SK-N-SH (cell line): ENCODE measurements at regions not wholly inside any gene's neighbourhood (a gene's known extent, or its start where the extent isn't known, plus 50 kb on each side); places are given as distances from the start of the nearest gene placed in this dataset.

Experiments used
- CTCF ChIA-PET: fragments of 300-600, 350-600 bp; formaldehyde crosslinking; extraction: SDS; loops from one replicate; lab custom pipeline; 2021; lab: Yijun Ruan, JAX
- POLR2A ChIA-PET: fragments of 350-600 bp; sonication (Branson Sonifier 250); formaldehyde crosslinking; extraction: SDS; loops from one replicate; lab custom pipeline; 2020; ENCODE audit warnings: antibody characterized with exemption, inconsistent platforms; lab: Yijun Ruan, JAX
- DNase-seq: peaks from one replicate; pipeline ENCODE4 v3.0.0; 2012
- H2AFZ ChIP-seq: fragments of 200-600 bp; sonication (generic); 2 replicates; pipeline ENCODE4 v1.8.1; 2016; ENCODE audit warnings: antibody characterized with exemption, mild to moderate bottlenecking, low read depth
- H3F3A ChIP-seq: fragments of 200-600 bp; sonication (generic); replicated peaks from 2 replicates; pipeline ENCODE3; 2016; ENCODE audit warnings: antibody characterized with exemption, mild to moderate bottlenecking; ENCODE audit not compliant: insufficient read depth
- H3K27ac ChIP-seq, 2 experiments: fragments of 200-500 bp in 1 of 2; fragments of 200-600 bp in 1 of 2; sonication (Bioruptor generic) in 1 of 2; sonication (generic), shearing (Covaris generic) in 1 of 2; 2 replicates each; pipeline versions ENCODE4 v1.5.1 to v1.6.1; 2014 to 2016; ENCODE audit warnings: low read depth in 2 of 2, inconsistent platforms in 1 of 2, low read length in 1 of 2, mild to moderate bottlenecking in 1 of 2, mixed read lengths in 1 of 2
- H3K27me3 ChIP-seq: fragments of 200-600 bp; sonication (generic), shearing (Covaris generic); 2 replicates; pipeline ENCODE4 v1.6.1; 2016; ENCODE audit warnings: mixed run types; ENCODE audit not compliant: insufficient read depth
- H3K36me3 ChIP-seq, 2 experiments: fragments of 200-500 bp in 1 of 2; fragments of 200-600 bp in 1 of 2; sonication (Bioruptor generic) in 1 of 2; sonication (generic) in 1 of 2; replicated peaks in 1 of 2; 2 replicates each; pipeline versions ENCODE3 to v1.5.1; 2014 to 2016; ENCODE audit warnings: low read length in 1 of 2, mild to moderate bottlenecking in 1 of 2; ENCODE audit not compliant: insufficient read depth in 2 of 2, control insufficient read depth in 1 of 2
- H3K4me1 ChIP-seq, 2 experiments: fragments of 200-500 bp in 1 of 2; fragments of 200-600 bp in 1 of 2; sonication (Bioruptor generic) in 1 of 2; sonication (generic), shearing (Covaris generic) in 1 of 2; 2 replicates each; pipeline versions ENCODE4 v1.5.1 to v1.6.1; 2014 to 2016; ENCODE audit warnings: low read depth in 1 of 2, low read length in 1 of 2, mixed run types in 1 of 2; ENCODE audit not compliant: insufficient read depth in 2 of 2, control insufficient read depth in 1 of 2
- H3K4me2 ChIP-seq: fragments of 200-600 bp; sonication (generic), shearing (Covaris generic); 2 replicates; pipeline ENCODE4 v1.6.1; 2017; ENCODE audit warnings: mixed run types
- H3K4me3 ChIP-seq, 2 experiments: fragments of 200-500 bp in 1 of 2; fragments of 200-600 bp in 1 of 2; sonication (Bioruptor generic) in 1 of 2; sonication (generic), shearing (Covaris generic) in 1 of 2; 2 replicates each; pipeline versions ENCODE4 v1.5.1 to v1.8.1; 2014 to 2016; ENCODE audit warnings: low read depth in 2 of 2, inconsistent platforms in 1 of 2, low read length in 1 of 2, mild to moderate bottlenecking in 1 of 2, mixed read lengths in 1 of 2, moderate library complexity in 1 of 2
- H3K79me2 ChIP-seq: fragments of 200-600 bp; sonication (generic); 2 replicates; pipeline ENCODE4 v1.8.1; 2017; ENCODE audit warnings: mild to moderate bottlenecking; ENCODE audit not compliant: insufficient read depth
- H3K9ac ChIP-seq: fragments of 200-600 bp; sonication (generic); 2 replicates; pipeline ENCODE4 v1.6.1; 2017; ENCODE audit warnings: mixed run types
- H3K9me2 ChIP-seq: fragments of 200-600 bp; sonication (generic); 2 replicates; pipeline ENCODE4 v1.6.1; 2017; ENCODE audit warnings: mixed run types
- H3K9me3 ChIP-seq: fragments of 200-600 bp; sonication (generic); 2 replicates; pipeline ENCODE4 v1.6.1; 2017; ENCODE audit warnings: mixed run types, mild to moderate bottlenecking, moderate library complexity
- H4K20me1 ChIP-seq: fragments of 200-600 bp; sonication (generic); 2 replicates; pipeline ENCODE4 v1.6.1; 2017; ENCODE audit warnings: mild to moderate bottlenecking, mixed run types; ENCODE audit not compliant: insufficient read depth
- EZH2phosphoT487 ChIP-seq: fragments of 200-600 bp; sonication (generic); IDR thresholded peaks from 2 replicates; pipeline ENCODE4 v1.6.1; 2017; ENCODE audit warnings: low read depth, mixed run types, mild to moderate bottlenecking, antibody characterized with exemption, moderate library complexity, borderline replicate concordance
- FOSL2 ChIP-seq: IDR thresholded peaks from 2 replicates; pipeline ENCODE4 v1.4.0; 2012; ENCODE audit warnings: low read depth, mild to moderate bottlenecking, moderate library complexity, borderline replicate concordance
- GABPA ChIP-seq: IDR thresholded peaks from 2 replicates; pipeline ENCODE4 v1.4.0; 2012; ENCODE audit warnings: low read depth, mild to moderate bottlenecking
- MAX ChIP-seq: IDR thresholded peaks from 2 replicates; pipeline ENCODE4 v1.4.0; 2012; ENCODE audit warnings: low read depth
- MXI1 ChIP-seq: IDR thresholded peaks from 2 replicates; pipeline ENCODE4 v1.6.1; 2012; ENCODE audit warnings: mild to moderate bottlenecking, low read depth, low read length, improper control_type of control experiment
- NFIC ChIP-seq: IDR thresholded peaks from 2 replicates; pipeline ENCODE4 v1.4.0; 2012; ENCODE audit warnings: borderline replicate concordance
- POLR2AphosphoS5 ChIP-seq: IDR thresholded peaks from 2 replicates; pipeline ENCODE4 v1.6.1; 2012; ENCODE audit warnings: low read depth, low read length
- RCOR1 ChIP-seq: fragments of 150-350 bp; IDR thresholded peaks from 2 replicates; pipeline ENCODE4 v1.6.1; 2017; ENCODE audit warnings: antibody characterized with exemption, low read length
- RFX5 ChIP-seq: IDR thresholded peaks from 2 replicates; pipeline ENCODE4 v1.6.1; 2012; ENCODE audit warnings: mild to moderate bottlenecking, improper control_type of control experiment, low read length
- SIN3A ChIP-seq: IDR thresholded peaks from 2 replicates; pipeline ENCODE4 v1.6.1; 2012; ENCODE audit warnings: low read depth, mild to moderate bottlenecking, low read length, moderate library complexity, borderline replicate concordance
- SMC3 ChIP-seq: IDR thresholded peaks from 2 replicates; pipeline ENCODE4 v1.6.1; 2012; ENCODE audit warnings: low read depth, low read length, improper control_type of control experiment
- TAF1 ChIP-seq: IDR thresholded peaks from 2 replicates; pipeline ENCODE4 v1.6.1; 2012; ENCODE audit warnings: low read depth, mild to moderate bottlenecking, low read length, moderate library complexity, borderline replicate concordance
- TCF12 ChIP-seq: IDR thresholded peaks from 2 replicates; pipeline ENCODE4 v1.4.0; 2012
- TEAD4 ChIP-seq: IDR thresholded peaks from 2 replicates; pipeline ENCODE4 v1.4.0; 2012; ENCODE audit warnings: mild to moderate bottlenecking, borderline replicate concordance; ENCODE audit not compliant: insufficient read depth
- USF1 ChIP-seq: IDR thresholded peaks from 2 replicates; pipeline ENCODE4 v1.4.0; 2012; ENCODE audit warnings: low read depth, borderline replicate concordance
- ZBTB33 ChIP-seq: IDR thresholded peaks from 2 replicates; pipeline ENCODE4 v1.4.0; 2012; ENCODE audit warnings: low read depth, borderline replicate concordance
- WGBS: methylation state at CpG from one replicate; pipeline ENCODE4 v1.1.6; 2017; ENCODE audit warnings: low lambda C conversion rate; 5-methylcytosine and 5-hydroxymethylcytosine counted together
- TF ChIP-seq, protein P1 (sequence below): IDR thresholded peaks from 2 replicates; pipeline ENCODE4 v1.6.1; 2012; ENCODE audit warnings: mild to moderate bottlenecking, low read depth, low read length, moderate library complexity

GRCh38 chr5:85069659-85070640 is 685.3 kb upstream of the EDIL3 start:
- no peak overlapping the region for H3K4me3 ChIP-seq
- WGBS, result 29% methylated on average over 8 of the region's 8 CpGs
- H3K36me3 ChIP-seq, result no peaks in the 10 kb centered on the region
- no peaks in the 10 kb centered on the region for H3K4me1 ChIP-seq
- no peaks in the 10 kb centered on the region for H4K20me1 ChIP-seq
- no peaks in the 10 kb centered on the region for H3F3A ChIP-seq
- POLR2A ChIA-PET, result no interaction called here
- no peak overlapping the region for H3K4me2 ChIP-seq
- no peak overlapping the region for H2AFZ ChIP-seq
- no peak for TF ChIP-seq TAF1
- no peak for TF ChIP-seq EZH2phosphoT487
- TF ChIP-seq, protein P1, sequence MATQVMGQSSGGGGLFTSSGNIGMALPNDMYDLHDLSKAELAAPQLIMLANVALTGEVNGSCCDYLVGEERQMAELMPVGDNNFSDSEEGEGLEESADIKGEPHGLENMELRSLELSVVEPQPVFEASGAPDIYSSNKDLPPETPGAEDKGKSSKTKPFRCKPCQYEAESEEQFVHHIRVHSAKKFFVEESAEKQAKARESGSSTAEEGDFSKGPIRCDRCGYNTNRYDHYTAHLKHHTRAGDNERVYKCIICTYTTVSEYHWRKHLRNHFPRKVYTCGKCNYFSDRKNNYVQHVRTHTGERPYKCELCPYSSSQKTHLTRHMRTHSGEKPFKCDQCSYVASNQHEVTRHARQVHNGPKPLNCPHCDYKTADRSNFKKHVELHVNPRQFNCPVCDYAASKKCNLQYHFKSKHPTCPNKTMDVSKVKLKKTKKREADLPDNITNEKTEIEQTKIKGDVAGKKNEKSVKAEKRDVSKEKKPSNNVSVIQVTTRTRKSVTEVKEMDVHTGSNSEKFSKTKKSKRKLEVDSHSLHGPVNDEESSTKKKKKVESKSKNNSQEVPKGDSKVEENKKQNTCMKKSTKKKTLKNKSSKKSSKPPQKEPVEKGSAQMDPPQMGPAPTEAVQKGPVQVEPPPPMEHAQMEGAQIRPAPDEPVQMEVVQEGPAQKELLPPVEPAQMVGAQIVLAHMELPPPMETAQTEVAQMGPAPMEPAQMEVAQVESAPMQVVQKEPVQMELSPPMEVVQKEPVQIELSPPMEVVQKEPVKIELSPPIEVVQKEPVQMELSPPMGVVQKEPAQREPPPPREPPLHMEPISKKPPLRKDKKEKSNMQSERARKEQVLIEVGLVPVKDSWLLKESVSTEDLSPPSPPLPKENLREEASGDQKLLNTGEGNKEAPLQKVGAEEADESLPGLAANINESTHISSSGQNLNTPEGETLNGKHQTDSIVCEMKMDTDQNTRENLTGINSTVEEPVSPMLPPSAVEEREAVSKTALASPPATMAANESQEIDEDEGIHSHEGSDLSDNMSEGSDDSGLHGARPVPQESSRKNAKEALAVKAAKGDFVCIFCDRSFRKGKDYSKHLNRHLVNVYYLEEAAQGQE, result no peak
- no peak for TF ChIP-seq GABPA
- TF ChIP-seq SIN3A, result no peak
- no peak for TF ChIP-seq POLR2AphosphoS5
- TF ChIP-seq FOSL2, result no peak
- no peak for TF ChIP-seq NFIC
- TF ChIP-seq SMC3, result no peak
- no peak for TF ChIP-seq MAX
- no peak for TF ChIP-seq TEAD4
- no peak for TF ChIP-seq TCF12
- no peak for TF ChIP-seq USF1
- TF ChIP-seq RFX5, result no peak
- no peak for TF ChIP-seq MXI1
- no peak for TF ChIP-seq ZBTB33
- TF ChIP-seq RCOR1, result no peak
- DNase-seq, result no peak
- no peaks in the 10 kb centered on the region; the same call in 1 of the 2 replicates for H3K27me3 ChIP-seq
- peaks cover 3% of the 10 kb centered on the region; the same call in 1 of the 2 replicates for H3K9me2 ChIP-seq
- H3K9me3 ChIP-seq, result no peaks in the 10 kb centered on the region
- CTCF ChIA-PET, result interaction anchor here (1.4 kb wide), 1 partner anchor 219 kb away, joined by 3 read pairs; no protein-coding TSS in a partner anchor
- no peak overlapping the region for H3K9ac ChIP-seq
- H3K27ac ChIP-seq, result no peak overlapping the region
- no peaks in the 10 kb centered on the region for H3K79me2 ChIP-seq
